Suppressor macrophage treated with lipopolysaccharide for 4 hours (primary cell): ENCODE measurements at regions not wholly inside any gene's neighbourhood (a gene's known extent, or its start where the extent isn't known, plus 50 kb on each side); places are given as distances from the start of the nearest gene placed in this dataset.

Source experiments
- DNase-seq: peaks from one replicate; pipeline ENCODE4 v3.0.0-alpha.2; 2020

- no peak for DNase-seq
Measured at GRCh38 chr13:22252281-22252830, 581.5 kb downstream of the FGF9 start.

DNA sequence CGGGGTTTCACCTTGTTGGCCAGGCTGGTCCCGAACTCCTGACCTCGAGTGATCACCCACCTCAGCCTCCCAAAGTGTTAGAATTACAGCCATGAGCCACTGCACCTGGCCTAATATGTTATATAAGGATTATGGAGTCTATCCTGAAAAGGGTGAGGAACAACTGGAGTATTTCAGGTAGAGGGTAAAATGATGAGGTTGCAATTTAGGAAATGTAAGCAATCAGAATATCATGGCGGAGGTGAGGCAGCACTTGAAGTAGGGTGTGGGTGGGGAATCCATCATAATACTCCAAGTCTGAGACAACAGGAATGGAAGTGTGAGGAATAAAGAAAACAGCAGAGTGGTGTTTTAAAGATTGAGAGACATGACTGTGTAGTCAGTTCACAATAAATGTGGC is 582.2 kb downstream of the FGF9 start:
- DNase-seq, result no peak

DNA sequence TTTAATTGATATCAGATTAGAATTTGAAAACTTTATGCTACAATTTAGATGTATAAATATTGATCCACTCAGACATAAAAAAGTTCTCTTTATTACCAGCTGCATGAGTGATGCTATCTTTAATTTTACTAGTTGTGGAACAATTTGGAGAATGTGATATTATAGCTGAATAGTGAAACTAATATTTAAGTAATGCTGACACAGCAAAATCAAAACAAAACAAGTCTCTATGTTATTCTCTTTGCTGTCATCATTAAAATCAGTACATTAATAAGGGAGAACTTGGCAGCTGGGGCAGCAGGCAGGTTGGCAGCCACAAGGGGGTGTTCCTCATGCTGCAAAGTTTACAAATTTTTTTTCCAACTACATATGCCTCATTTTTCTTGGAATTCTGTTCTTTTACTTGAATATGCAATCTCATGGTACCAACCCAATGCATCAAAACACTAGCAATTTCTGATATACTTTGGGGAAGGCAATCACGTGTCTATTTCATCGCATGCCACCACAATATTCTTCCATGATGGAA is 585.3 kb downstream of the FGF9 start:
- no peak for DNase-seq

DNA sequence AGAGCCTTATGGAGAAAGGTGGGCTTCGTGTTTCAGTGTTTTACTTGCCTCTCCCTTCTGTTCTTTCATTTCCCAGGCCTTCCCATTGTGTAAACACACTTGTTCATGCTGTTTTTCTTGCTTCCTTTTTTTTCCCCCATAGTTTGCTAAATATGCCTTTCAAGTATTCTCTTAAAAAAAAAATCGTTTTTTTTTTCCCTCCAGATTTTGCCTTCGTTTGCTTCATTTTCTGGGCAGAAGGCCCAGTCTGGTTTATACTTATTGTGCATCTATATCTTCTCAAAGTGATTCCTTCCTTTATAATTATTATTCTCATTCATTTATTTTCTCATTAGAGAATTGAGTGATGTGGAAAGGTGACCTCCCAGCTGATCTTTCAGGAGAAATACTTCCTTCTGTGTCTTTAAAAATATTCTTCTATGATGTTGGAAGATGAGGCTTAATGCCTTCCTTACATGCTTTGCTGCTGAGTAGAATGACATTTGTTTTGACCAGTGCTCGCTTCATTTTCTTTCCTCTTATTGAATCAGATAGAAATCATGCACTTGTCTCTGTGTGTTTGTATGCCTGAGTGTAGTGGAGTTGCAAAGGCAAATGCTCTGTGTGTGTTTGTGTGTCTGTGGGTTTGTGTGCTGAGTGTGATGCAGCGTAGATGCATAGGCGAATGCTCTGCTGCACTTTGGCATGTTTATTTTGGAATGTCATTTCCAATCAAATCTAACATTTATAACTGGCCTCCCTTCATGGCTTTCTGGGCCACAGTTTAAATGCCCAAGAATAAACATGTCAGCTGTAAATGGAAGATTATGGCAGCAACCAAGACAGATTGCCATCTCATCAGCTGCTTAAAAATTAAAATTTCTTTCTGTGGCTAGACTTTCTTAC is 591.4 kb downstream of the FGF9 start:
- DNase-seq, result no peak

DNA sequence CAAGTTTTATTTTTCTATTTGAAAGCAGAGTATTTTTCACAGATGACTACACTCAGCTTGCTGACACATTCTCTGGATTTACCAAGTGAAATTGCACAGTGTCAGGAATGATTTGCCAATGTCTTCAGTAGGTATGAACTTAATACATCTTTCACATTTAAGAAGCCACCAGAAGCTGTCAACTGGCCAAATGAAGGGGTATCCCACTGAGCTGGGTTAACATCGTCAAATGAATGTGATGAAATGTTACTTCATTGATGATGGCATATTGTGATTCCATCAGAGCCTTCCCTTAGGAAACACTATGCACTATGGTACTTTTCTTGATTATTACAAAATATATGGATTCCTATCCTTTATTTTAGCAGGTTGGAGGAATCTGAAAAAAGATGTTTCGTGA is 592.3 kb downstream of the FGF9 start:
- DNase-seq, result no peak

- DNase-seq, result no peak
Measured at GRCh38 chr13:22265563-22265962, 594.7 kb downstream of the FGF9 start.

DNA sequence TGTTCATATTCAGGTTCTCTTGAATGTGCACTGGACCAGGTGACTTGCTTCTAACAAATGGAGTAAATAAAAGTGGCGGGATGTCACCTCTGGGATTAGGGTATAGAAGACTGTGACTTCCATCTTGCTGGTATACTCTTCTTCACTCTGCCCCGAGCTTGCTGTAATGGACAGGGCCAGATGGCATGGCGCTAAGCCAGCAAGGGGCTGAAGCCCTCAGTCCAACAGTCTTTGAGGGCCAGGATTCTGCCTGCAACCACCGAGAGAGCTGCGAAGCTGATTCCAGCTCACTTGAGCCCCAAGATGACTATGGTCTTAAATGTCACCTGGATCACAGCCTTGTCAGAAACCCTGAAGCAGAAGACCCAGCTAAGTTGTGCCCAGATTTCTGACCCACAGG is 600.0 kb downstream of the FGF9 start:
- no peak for DNase-seq

GRCh38 chr13:22271903-22272302 is 601.0 kb downstream of the FGF9 start:
- DNase-seq, result no peak

DNA sequence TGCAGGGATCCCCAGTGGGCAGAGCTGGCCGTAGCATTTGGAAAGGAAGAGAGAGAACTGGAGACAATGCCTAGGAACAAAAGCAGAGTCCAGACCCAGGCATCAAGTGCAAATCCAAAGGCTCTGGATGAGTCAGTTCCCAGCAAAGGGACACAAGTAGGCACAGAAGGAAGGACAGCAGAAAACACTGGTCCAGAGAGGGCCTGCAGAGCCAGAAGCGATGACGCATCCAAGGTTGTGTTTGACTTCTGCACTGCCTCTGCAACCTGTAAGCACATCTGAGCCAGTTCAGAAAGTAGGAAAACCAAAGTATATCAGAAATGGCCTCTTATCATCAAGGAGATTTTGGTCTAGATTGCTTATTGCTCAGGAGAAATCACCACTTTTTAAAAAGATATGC is 604.5 kb downstream of the FGF9 start:
- no peak for DNase-seq

GRCh38 chr13:22276616-22277015 is 605.7 kb downstream of the FGF9 start:
- no peak for DNase-seq

- DNase-seq, result peak; percentile 53
Measured at GRCh38 chr13:22278336-22278929, 607.6 kb downstream of the FGF9 start.

GRCh38 chr13:22285867-22286266 is 615.0 kb downstream of the FGF9 start:
- no peak for DNase-seq

- no peak for DNase-seq
Measured at GRCh38 chr13:22286338-22286737, 615.5 kb downstream of the FGF9 start.

DNA sequence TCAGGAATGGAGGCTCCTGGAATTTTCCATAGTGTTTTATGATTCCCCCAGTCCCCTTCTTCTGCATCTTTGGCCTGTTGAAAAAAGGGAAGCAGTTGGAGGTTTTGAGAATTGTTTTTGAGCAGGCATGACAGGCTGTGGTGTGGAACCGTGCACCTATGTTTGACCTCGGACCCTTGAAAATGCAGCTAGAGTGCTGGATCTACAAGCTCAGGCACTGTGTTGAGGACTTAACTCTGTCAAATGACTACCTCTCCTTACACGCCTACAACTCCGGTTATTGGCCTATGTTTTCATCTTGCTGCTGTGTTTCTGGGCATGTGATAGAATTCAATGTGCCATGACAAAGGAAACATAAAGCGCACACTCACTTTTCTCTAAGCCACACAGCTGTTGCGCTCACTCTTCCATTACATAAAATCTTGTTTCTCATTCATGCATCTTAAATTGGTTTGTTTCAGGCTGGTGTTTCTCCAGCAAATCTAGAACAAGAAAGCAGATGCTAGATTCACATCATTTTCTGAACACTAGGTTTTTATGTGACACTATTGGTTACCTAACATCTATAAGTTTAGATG is 616.6 kb downstream of the FGF9 start:
- no peak for DNase-seq

- no peak for DNase-seq
Measured at GRCh38 chr13:22288496-22288895, 617.6 kb downstream of the FGF9 start.

DNA sequence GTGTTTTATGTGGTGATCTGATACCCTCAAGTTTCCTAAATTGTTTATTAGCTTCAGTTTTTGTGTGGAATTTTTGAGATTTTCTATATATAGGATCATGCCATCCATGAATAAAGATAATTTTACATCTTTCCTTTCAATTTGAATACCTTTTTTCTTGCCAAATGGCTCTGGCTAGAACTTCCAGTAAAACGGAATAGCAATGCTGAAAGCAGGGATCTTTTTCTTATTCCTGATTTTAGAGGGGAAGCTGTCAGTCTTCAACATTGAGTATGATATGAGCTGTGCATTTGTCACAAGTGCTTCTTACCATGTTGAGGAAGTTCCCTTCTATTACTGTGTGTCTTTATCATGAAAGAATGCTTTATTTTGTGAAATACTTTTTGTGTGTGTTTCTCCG is 618.8 kb downstream of the FGF9 start:
- DNase-seq, result no peak

GRCh38 chr13:22298530-22298929 is 627.7 kb downstream of the FGF9 start:
- no peak for DNase-seq

DNA sequence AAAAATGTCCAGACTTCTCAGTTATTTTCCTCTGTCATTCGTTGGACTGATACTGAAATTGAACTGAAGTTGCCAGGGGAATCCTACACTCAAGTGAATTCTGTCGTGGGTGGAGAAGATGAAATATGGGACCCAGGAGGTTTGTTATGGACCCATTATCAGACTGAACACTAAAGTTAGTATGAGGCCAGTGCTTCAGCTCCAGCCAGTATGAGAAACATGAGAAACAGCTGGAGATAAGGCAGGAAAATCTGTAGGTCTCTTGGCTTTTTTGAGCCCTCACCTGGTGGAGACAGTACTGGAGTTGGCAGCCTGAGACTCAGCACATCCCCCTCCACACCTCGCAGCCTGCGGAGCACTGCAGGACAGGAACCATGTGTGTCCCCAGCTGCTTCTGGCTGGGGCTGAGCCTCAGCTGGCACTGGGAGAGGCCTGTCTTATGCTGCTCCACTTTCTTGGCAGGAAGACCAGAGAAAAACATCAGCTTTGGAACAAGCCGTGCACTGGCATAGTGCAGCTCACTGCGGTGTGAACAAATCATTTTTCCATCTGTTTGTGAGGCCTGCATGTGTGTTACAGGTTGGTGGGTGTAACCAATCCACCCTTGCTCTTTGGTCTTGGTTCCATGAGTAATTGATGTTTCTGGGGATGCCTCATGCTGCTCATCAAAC is 641.0 kb downstream of the FGF9 start:
- no peak for DNase-seq

- no peak for DNase-seq
Measured at GRCh38 chr13:22312405-22312803, 641.5 kb downstream of the FGF9 start.

GRCh38 chr13:22316494-22317025 is 645.7 kb downstream of the FGF9 start:
- no peak for DNase-seq

- DNase-seq, result no peak
Measured at GRCh38 chr13:22320991-22321390, 650.1 kb downstream of the FGF9 start.

GRCh38 chr13:22325761-22326160 is 654.9 kb downstream of the FGF9 start:
- no peak for DNase-seq

DNA sequence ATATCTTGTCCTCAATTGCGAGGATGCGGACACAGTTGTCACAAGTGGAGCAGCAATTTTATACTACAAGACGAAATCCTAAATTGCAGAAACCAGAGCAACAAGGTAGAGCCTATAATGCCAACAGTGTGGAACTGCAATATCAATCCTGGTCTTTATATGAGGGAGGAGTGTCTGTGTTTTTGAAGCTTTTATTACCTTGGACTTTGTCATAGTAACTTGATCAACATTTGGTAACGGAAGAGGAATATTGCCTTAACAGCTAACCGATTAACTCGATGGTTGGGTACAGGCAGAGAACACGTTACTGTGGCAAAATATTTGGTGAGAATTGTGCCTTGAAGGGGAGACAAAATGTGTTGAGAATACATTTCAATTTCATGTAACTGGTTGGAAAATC is 661.5 kb downstream of the FGF9 start:
- no peak for DNase-seq
